ENCODE measurements at regions not wholly inside any gene's neighbourhood (a gene's known extent, or its start where the extent isn't known, plus 50 kb on each side); places are given as distances from the start of the nearest gene placed in this dataset.

DNA sequence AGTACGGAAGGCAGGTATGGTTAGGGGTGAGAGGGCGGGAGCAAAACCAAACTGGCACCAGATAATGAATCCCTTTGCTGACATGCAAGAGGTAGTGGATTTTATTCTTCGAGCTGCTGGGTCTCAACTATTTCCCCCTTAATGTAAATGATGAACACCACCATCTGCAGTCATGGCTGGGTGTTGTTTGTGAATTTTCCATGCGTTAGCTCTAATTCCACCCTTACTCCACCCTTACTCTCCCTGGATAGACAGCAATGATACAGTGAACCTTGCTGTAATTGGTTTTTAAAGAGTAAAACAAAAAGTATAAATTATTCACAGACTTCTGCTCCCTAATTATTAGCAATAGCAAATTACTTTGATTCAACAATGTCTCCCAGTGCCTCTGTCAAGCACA is 74.5 kb upstream of the PDE1C start:
- no peaks in the 10 kb centered on the region for H3K4me1 Mint-ChIP-seq
- H3K9me3 Mint-ChIP-seq = peaks cover 5% of the 10 kb centered on the region
- H3K27me3 Mint-ChIP-seq = peaks cover 2% of the 10 kb centered on the region
- no peaks in the 10 kb centered on the region for H3K36me3 Mint-ChIP-seq
- no peak overlapping the region for H3K4me3 Mint-ChIP-seq
- H3K27ac Mint-ChIP-seq = no peak overlapping the region

GRCh38 chr7:32143301-32143700 is 73.1 kb upstream of the PDE1C start:
- Mint-ChIP-seq H3K36me3 (no peaks in the 10 kb centered on the region), H3K9me3 (peaks cover 5% of the 10 kb centered on the region), H3K4me1 (no peaks in the 10 kb centered on the region), H3K4me3 (no peak overlapping the region), H3K27ac (no peak overlapping the region), H3K27me3 (peaks cover 2% of the 10 kb centered on the region)

GRCh38 chr7:32142649-32143048 is 72.4 kb upstream of the PDE1C start:
- H3K4me1 Mint-ChIP-seq = no peaks in the 10 kb centered on the region
- no peak overlapping the region for H3K4me3 Mint-ChIP-seq
- peaks cover 5% of the 10 kb centered on the region for H3K9me3 Mint-ChIP-seq
- no peaks in the 10 kb centered on the region for H3K36me3 Mint-ChIP-seq
- peaks cover 2% of the 10 kb centered on the region for H3K27me3 Mint-ChIP-seq
- H3K27ac Mint-ChIP-seq = no peak overlapping the region

- H3K4me3 Mint-ChIP-seq = no peak overlapping the region
- no peak overlapping the region for H3K27ac Mint-ChIP-seq
- no peaks in the 10 kb centered on the region for H3K36me3 Mint-ChIP-seq
- H3K4me1 Mint-ChIP-seq = no peaks in the 10 kb centered on the region
- peaks cover 2% of the 10 kb centered on the region for H3K27me3 Mint-ChIP-seq
- H3K9me3 Mint-ChIP-seq = peaks cover 5% of the 10 kb centered on the region
Observed at GRCh38 chr7:32140210-32140939, 70.2 kb upstream of the PDE1C start.

DNA sequence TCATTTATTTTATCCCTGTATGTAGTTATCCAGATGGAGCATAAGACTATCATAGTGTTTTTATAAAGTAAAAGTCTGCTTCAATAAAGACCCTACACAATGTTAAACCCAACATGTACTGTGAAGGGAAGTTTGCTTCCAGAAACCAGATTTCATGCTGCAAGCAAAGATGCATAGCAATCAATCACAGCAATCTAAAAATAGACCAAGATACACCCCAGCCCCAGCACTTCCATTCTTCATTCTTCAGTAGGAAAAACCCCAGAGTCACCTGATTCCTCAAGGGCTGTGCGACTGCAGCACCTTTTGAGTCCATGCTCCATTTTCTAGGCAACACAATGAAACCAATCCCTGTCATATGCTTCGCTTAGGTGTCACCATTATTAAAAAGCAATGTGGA is 66.9 kb upstream of the PDE1C start:
- no peak overlapping the region for H3K27ac Mint-ChIP-seq
- H3K4me1 Mint-ChIP-seq = no peaks in the 10 kb centered on the region
- H3K4me3 Mint-ChIP-seq = no peak overlapping the region
- peaks cover 7% of the 10 kb centered on the region for H3K9me3 Mint-ChIP-seq
- no peaks in the 10 kb centered on the region for H3K36me3 Mint-ChIP-seq
- H3K27me3 Mint-ChIP-seq = peaks cover 2% of the 10 kb centered on the region

DNA sequence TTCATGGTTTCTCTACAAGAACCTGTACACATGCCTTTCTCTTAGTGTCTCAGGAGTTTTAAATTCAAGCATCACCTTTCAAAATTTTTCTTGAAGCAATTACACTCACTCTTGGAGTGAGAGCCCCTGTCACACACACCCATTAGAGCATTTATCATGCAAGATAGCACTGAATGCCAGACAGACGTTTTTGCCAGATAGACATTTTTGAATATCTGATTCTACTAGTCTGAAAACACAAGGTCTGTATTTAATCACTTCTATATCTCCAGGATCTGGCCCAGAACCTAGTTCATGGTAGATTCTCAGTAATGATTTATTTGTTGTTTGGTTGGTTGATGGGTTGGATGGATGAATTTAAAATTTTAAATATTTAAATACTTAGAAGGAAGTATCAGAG is 60.9 kb upstream of the PDE1C start:
- peaks cover 13% of the 10 kb centered on the region for H3K9me3 Mint-ChIP-seq
- no peaks in the 10 kb centered on the region for H3K27me3 Mint-ChIP-seq
- no peaks in the 10 kb centered on the region for H3K36me3 Mint-ChIP-seq

GRCh38 chr7:32126843-32127242 is 56.6 kb upstream of the PDE1C start:
- H3K4me3 Mint-ChIP-seq = no peak overlapping the region
- peaks cover 16% of the 10 kb centered on the region for H3K9me3 Mint-ChIP-seq
- H3K36me3 Mint-ChIP-seq = no peaks in the 10 kb centered on the region
- no peaks in the 10 kb centered on the region for H3K27me3 Mint-ChIP-seq
- no peak overlapping the region for H3K27ac Mint-ChIP-seq
- H3K4me1 Mint-ChIP-seq = no peaks in the 10 kb centered on the region

More for the DNA sequence above, 60.9 kb upstream of the PDE1C start:
- H3K4me1 Mint-ChIP-seq = no peaks in the 10 kb centered on the region
- no peak overlapping the region for H3K4me3 Mint-ChIP-seq
- H3K27ac Mint-ChIP-seq = no peak overlapping the region
